IMR-90 (cell line): ENCODE measurements at regions not wholly inside any gene's neighbourhood (a gene's known extent, or its start where the extent isn't known, plus 50 kb on each side); places are given as distances from the start of the nearest gene placed in this dataset.
"Not testable (repeated sequence)": the region's sequence is repeated elsewhere in the genome, so short reads cannot be mapped to it uniquely, and the experiment has no call there.

Source experiments
- ATAC-seq: fragments of 200-7000 bp; cut with Tn5 transposase; 2 replicates; pipeline ENCODE4 v1.9.1; 2020; ENCODE audit warnings: low read depth, mild to moderate bottlenecking, moderate library complexity
- BruUV-seq: library from RNA; stranded (reverse); fragments of 400-500 nt; replicated peaks from 2 replicates; lab custom pipeline; 2021; lab: Mats Ljungman, UMichigan
- CTCF ChIA-PET: fragments of 300-600 bp; formaldehyde crosslinking; extraction: SDS; loops from one replicate; lab custom pipeline; 2021; ENCODE audit warnings: antibody characterized with exemption; lab: Yijun Ruan, JAX
- POLR2A ChIA-PET: fragments of 300-600 bp; sonication (Branson Sonifier 250); formaldehyde crosslinking; loops from one replicate; lab custom pipeline; 2022; ENCODE audit warnings: antibody characterized with exemption; ENCODE audit not compliant: unreplicated experiment; lab: Charles Lee
- DNase-seq: peaks from one replicate; pipeline ENCODE4 v3.0.0; 2013
- H2AFZ ChIP-seq: replicated peaks from 2 replicates; pipeline ENCODE3; 2013; ENCODE audit warnings: low read length, mild to moderate bottlenecking; ENCODE audit not compliant: poor library complexity
- H2AK5ac ChIP-seq: 2 replicates; pipeline ENCODE4 v1.6.1; 2013; ENCODE audit warnings: low read depth, low read length, inconsistent platforms
- H2AK9ac ChIP-seq: replicated peaks from 2 replicates; pipeline ENCODE3; 2013; ENCODE audit warnings: mild to moderate bottlenecking, low read depth, low read length, moderate library complexity; ENCODE audit not compliant: poor library complexity
- H2BK120ac ChIP-seq: 2 replicates; pipeline ENCODE4 v1.6.1; 2013; ENCODE audit warnings: low read depth, low read length, inconsistent platforms
- H2BK15ac ChIP-seq: 3 replicates; pipeline ENCODE4 v1.6.1; 2013; ENCODE audit warnings: low read depth, low read length, inconsistent platforms
- H2BK20ac ChIP-seq: 2 replicates; pipeline ENCODE4 v1.6.1; 2013; ENCODE audit warnings: low read depth, mild to moderate bottlenecking, inconsistent platforms, low read length, moderate library complexity
- H2BK5ac ChIP-seq: 2 replicates; pipeline ENCODE4 v1.6.1; 2013; ENCODE audit warnings: mild to moderate bottlenecking, low read depth, low read length, inconsistent platforms; ENCODE audit not compliant: poor library complexity, severe bottlenecking
- H3K14ac ChIP-seq: replicated peaks from 2 replicates; pipeline ENCODE4 v1.6.1; 2013; ENCODE audit warnings: low read depth, low read length, inconsistent platforms
- H3K18ac ChIP-seq: 2 replicates; pipeline ENCODE4 v1.6.1; 2013; ENCODE audit warnings: low read depth, low read length, control low read depth
- H3K23ac ChIP-seq: 2 replicates; pipeline ENCODE4 v1.6.1; 2013; ENCODE audit warnings: low read depth, low read length, inconsistent platforms
- H3K27ac ChIP-seq: 2 replicates; pipeline ENCODE4 v1.5.1; 2013; ENCODE audit warnings: mild to moderate bottlenecking, control low read depth, low read length; ENCODE audit not compliant: insufficient read depth
- H3K27me3 ChIP-seq: 2 replicates; pipeline ENCODE4 v1.6.1; 2013; ENCODE audit warnings: low read length; ENCODE audit not compliant: control insufficient read depth, insufficient read depth
- H3K36me3 ChIP-seq: 2 replicates; pipeline ENCODE4 v1.6.1; 2013; ENCODE audit warnings: low read length, mixed read lengths; ENCODE audit not compliant: control insufficient read depth, insufficient read depth
- H3K4ac ChIP-seq: 2 replicates; pipeline ENCODE4 v1.6.1; 2013; ENCODE audit warnings: low read depth, low read length, inconsistent platforms
- H3K4me1 ChIP-seq: 2 replicates; pipeline ENCODE4 v1.6.1; 2013; ENCODE audit warnings: low read length, mixed read lengths; ENCODE audit not compliant: control insufficient read depth, insufficient read depth
- H3K4me2 ChIP-seq: 2 replicates; pipeline ENCODE4 v1.6.1; 2013; ENCODE audit warnings: low read depth, mild to moderate bottlenecking, control low read depth, low read length, moderate library complexity
- H3K4me3 ChIP-seq: 2 replicates; pipeline ENCODE4 v1.5.1; 2013; ENCODE audit warnings: low read depth, mild to moderate bottlenecking, control low read depth, low read length, moderate library complexity; ENCODE audit not compliant: insufficient read depth
- H3K56ac ChIP-seq: 2 replicates; pipeline ENCODE4 v1.6.1; 2013; ENCODE audit warnings: low read length, inconsistent platforms; ENCODE audit not compliant: insufficient read depth; ENCODE audit errors: extremely low read depth
- H3K79me1 ChIP-seq, 2 experiments: 2 replicates each; pipeline ENCODE4 v1.6.1; 2013; ENCODE audit warnings: low read length in 2 of 2, inconsistent platforms in 1 of 2, low read depth in 1 of 2
- H3K9ac ChIP-seq: 2 replicates; pipeline ENCODE4 v1.6.1; 2013; ENCODE audit warnings: low read depth, low read length, control low read depth
- H3K9me1 ChIP-seq: 2 replicates; pipeline ENCODE4 v1.6.1; 2013; ENCODE audit warnings: low read length, inconsistent platforms; ENCODE audit not compliant: insufficient read depth
- H3K9me3 ChIP-seq: 2 replicates; pipeline ENCODE4 v1.6.1; 2013; ENCODE audit warnings: low read length; ENCODE audit not compliant: control insufficient read depth, insufficient read depth
- H4K20me1 ChIP-seq: 2 replicates; pipeline ENCODE4 v1.6.1; 2013; ENCODE audit warnings: low read length, inconsistent platforms; ENCODE audit not compliant: insufficient read depth
- H4K5ac ChIP-seq: 2 replicates; pipeline ENCODE4 v1.6.1; 2013; ENCODE audit warnings: mild to moderate bottlenecking, low read depth, low read length, control low read depth
- H4K8ac ChIP-seq, 2 experiments: 2 replicates each; pipeline ENCODE4 v1.6.1; 2013; ENCODE audit warnings: low read depth in 2 of 2, low read length in 2 of 2, control low read depth in 1 of 2, inconsistent platforms in 1 of 2
- H4K91ac ChIP-seq: 2 replicates; pipeline ENCODE4 v1.6.1; 2013; ENCODE audit warnings: low read depth, low read length, inconsistent platforms; ENCODE audit not compliant: insufficient read depth
- WGBS, 2 experiments: methylation state at CpG; one replicate each; pipeline versions ENCODE4 v1.1.5 to v1.1.7; 2013; ENCODE audit warnings: missing lambda C conversion rate in 2 of 2; ENCODE audit not compliant: insufficient read length in 1 of 2; ENCODE audit errors: extremely low coverage in 2 of 2; 5-methylcytosine and 5-hydroxymethylcytosine counted together
- dilution Hi-C: fragments of 300-500 bp; cut with HindIII; formaldehyde crosslinking; loops from one replicate; pipeline ENCODE4 v1.14.3; 2018; ENCODE audit warnings: low sequenced_read_pairs; ENCODE audit not compliant: unreplicated experiment
- in situ Hi-C: fragments of 300-500 bp; cut with MboI; formaldehyde crosslinking; loops from 3 replicates; pipeline ENCODE4 v1.14.3; 2019; ENCODE audit warnings: low sequenced_read_pairs, inconsistent platforms, mixed read lengths
- intact Hi-C: fragments of 100-400 bp; cut with micrococcal nuclease; formaldehyde crosslinking; loops from 2 replicates; pipeline ENCODE4 v1.10.0; 2022

- H2AK5ac ChIP-seq, H3K9ac ChIP-seq, intact Hi-C loops, dilution Hi-C loops, H4K5ac ChIP-seq, H3K23ac ChIP-seq, H3K56ac ChIP-seq, CTCF ChIA-PET, H3K27me3 ChIP-seq, ATAC-seq, H4K91ac ChIP-seq, H2BK15ac ChIP-seq, H3K4me1 ChIP-seq, DNase-seq, H3K4me2 ChIP-seq, H3K79me1 ChIP-seq, H2AK9ac ChIP-seq, H2BK5ac ChIP-seq, H2BK20ac ChIP-seq, H4K20me1 ChIP-seq, H3K9me1 ChIP-seq, H2AFZ ChIP-seq, H3K4ac ChIP-seq, in situ Hi-C loops, H4K8ac ChIP-seq, H3K14ac ChIP-seq, H3K9me3 ChIP-seq, H3K36me3 ChIP-seq, H3K4me3 ChIP-seq, BruUV-seq, POLR2A ChIA-PET, H3K18ac ChIP-seq, H3K27ac ChIP-seq, H2BK120ac ChIP-seq: not testable (repeated sequence)
- no CpG with 5 or more reads among the region's 3 CpGs for WGBS, 2 experiments
These were observed 290.1 kb downstream of the ZNF716 start for GRCh38 chr7:57740126-57740525.
